HG02943 (cell line): ENCODE measurements at regions not wholly inside any gene's neighbourhood (a gene's known extent, or its start where the extent isn't known, plus 50 kb on each side); places are given as distances from the start of the nearest gene placed in this dataset.
"Not testable (repeated sequence)": the region's sequence is repeated elsewhere in the genome, so short reads cannot be mapped to it uniquely, and the experiment has no call there.

Experiments used
- ATAC-seq: cut with Tn5 transposase; IDR thresholded peaks from one replicate; pipeline ENCODE4 v1.9.1; 2021; ENCODE audit warnings: mild to moderate bottlenecking, low read depth, moderate library complexity; ENCODE audit not compliant: unreplicated experiment

- no peak for ATAC-seq
Measured at GRCh38 chr7:34207810-34208209, 302.5 kb downstream of the BMPER start.

GRCh38 chr7:34208878-34209621 is 303.7 kb downstream of the BMPER start:
- ATAC-seq, result no peak

- no peak for ATAC-seq
Measured at GRCh38 chr7:34211018-34211417, 305.7 kb downstream of the BMPER start.

- no peak for ATAC-seq
Measured at GRCh38 chr7:34217972-34218371, 312.6 kb downstream of the BMPER start.

GRCh38 chr7:34219153-34219718 is 313.9 kb downstream of the BMPER start:
- ATAC-seq, result no peak

GRCh38 chr7:34220506-34221185 is 315.3 kb downstream of the BMPER start:
- no peak for ATAC-seq

- ATAC-seq, result no peak
Measured at GRCh38 chr7:34222316-34222715, 317.0 kb downstream of the BMPER start.

GRCh38 chr7:34222722-34223121 is 317.4 kb downstream of the BMPER start:
- no peak for ATAC-seq

GRCh38 chr7:34224281-34224680 is 318.9 kb downstream of the BMPER start:
- ATAC-seq, result no peak

GRCh38 chr7:34225193-34225592 is 319.9 kb downstream of the BMPER start:
- ATAC-seq, result no peak

- ATAC-seq, result no peak
Measured at GRCh38 chr7:34227525-34227924, 322.2 kb downstream of the BMPER start.

- not testable (repeated sequence) for ATAC-seq
Measured at GRCh38 chr7:34235101-34235500, 329.8 kb downstream of the BMPER start.

- ATAC-seq, result no peak
Measured at GRCh38 chr7:34236057-34236456, 330.7 kb downstream of the BMPER start.

- ATAC-seq, result no peak
Measured at GRCh38 chr7:34236839-34237492, 331.6 kb downstream of the BMPER start.

GRCh38 chr7:34237493-34237849 is 332.1 kb downstream of the BMPER start:
- ATAC-seq, result no peak

GRCh38 chr7:34240417-34240816 is 335.1 kb downstream of the BMPER start:
- no peak for ATAC-seq

- no peak for ATAC-seq
Measured at GRCh38 chr7:34242391-34242790, 337.1 kb downstream of the BMPER start.

GRCh38 chr7:34245246-34245645 is 339.9 kb downstream of the BMPER start:
- no peak for ATAC-seq

GRCh38 chr7:34247468-34247867 is 342.1 kb downstream of the BMPER start:
- ATAC-seq, result no peak

GRCh38 chr7:34249192-34249591 is 343.9 kb downstream of the BMPER start:
- no peak for ATAC-seq

GRCh38 chr7:34260279-34260678 is 354.9 kb downstream of the BMPER start:
- ATAC-seq, result no peak
